Activated CD4-positive, alpha-beta T cell treated with anti-CD3 and anti-CD28 coated beads for 1 hour (primary cell): ENCODE measurements at regions not wholly inside any gene's neighbourhood (a gene's known extent, or its start where the extent isn't known, plus 50 kb on each side); places are given as distances from the start of the nearest gene placed in this dataset.

ENCODE experiments used
- DNase-seq: peaks from one replicate; pipeline ENCODE4 v3.0.0-alpha.2; 2020

DNA sequence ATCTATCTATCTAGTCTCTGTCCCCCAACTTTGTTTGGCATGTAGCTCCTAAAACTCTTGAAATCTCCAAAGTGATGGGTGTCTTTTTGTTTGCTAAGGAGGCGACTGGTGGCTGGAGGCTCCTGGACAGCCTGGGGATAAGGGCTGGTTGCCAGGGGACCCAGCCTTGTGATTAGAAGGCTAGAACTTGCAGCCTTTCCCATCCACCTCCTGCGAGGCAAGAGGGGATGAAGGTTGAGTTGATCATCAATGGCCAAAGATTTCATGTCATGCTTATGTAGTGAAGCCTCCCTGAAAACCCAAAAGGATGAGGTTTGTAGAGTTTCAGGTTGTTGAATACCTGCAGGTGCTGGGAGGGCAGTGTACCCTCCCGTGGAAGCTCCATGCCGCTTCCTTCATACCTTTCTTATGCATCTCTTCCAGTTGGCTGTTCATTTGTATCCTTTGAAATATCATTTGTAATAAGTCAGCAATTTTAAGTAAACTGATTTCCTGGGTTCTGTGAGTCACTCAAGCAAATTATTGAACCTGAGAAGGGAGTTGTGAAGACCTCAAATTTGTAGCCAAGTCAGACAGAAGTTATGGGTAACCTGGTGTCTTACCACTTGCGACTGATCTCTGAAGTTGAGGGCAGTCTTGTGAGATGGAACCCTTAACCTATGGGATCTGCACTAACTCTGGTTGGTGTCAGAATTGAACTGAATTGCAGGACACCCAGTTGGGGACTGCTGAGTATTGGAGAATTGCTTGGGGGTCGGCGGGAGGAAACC is 202.4 kb downstream of the SEC14L1 start:
- DNase-seq: peak; percentile 1

DNA sequence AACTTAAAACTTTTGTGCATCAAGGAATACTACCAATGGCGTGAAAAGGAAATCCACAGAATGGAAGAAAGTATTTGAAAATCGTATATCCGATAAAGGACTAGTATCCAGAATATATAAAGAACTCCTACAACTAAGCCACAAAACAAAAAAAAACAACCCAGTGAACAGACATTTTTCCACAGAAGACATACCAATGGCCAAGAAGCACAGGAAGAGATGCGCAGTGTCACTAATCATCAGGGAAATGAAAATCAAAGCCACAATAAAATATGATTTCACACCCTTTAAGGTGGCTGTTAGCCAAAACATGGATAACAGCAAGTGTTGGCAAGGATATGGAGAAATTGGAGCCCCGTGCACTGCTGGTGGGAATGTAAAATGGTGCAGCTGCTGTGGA is 203.3 kb downstream of the SEC14L1 start:
- no peak for DNase-seq

DNA sequence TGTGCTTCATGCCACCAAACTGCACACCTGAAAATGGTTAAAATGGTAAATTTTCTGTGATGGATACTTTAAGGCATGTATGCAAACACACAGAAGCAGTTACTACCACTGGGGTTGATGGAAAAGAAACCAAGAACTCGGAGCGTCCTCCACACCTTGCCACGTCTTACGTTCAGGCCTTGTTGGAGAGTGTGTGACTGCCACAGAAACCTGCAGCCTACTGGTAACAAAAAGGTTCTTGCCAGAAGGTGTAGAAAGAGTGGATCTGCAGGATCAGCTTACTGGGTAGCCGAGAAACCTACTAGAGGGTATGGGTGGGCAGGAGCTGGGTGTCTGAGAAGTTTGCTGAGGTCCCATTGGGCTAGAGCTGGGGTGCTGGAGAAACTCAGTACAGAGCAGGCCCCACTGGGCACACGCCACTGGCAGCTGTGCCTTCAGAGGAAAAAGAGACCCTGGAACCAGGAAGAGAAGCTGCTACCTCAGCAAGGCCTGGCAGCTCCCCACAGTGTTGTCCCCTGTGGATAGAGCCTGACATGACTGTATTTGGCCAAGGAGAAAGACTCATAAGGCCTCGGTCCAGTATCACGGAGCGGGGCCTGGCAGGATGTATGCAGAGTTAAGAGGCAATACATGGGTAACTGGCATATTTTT is 204.6 kb downstream of the SEC14L1 start:
- peak; percentile 3 for DNase-seq

DNA sequence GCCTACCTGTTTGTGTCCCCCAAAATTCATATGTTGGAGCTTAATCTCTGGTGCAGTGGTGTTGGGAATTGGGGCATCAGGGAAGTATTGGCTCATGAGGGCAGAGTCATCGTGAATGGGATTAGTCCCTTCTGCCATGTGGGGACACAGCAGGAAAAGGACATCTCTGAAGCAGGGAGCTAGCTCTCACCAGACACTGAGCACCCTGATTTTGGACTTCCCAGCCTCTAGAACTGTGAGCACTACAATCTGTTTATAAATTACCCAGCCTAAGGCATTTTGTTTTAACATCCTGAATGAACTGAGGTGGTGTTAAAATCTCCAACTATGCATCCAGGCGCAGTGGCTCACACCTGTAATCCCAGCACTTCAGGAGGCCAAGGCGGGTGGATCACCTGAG is 206.0 kb downstream of the SEC14L1 start:
- DNase-seq: no peak

DNA sequence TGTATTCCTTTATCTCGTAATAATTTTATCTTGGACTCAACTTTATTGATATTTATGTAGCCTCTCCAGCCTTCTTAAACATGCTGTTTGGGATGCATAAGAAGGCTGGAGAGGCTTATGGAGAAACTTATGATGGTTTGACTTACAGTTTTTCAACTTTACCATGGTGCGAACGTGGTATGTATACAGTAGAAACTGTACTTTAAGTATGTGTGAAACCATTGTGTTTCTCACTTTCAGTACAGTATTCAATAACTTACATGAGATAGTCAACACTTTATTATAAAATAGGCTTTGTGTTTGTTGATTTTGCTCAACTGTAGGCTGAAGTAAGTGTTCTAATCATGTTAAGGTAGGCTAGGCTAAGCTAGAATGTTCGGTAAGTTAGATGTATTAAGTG is 206.8 kb downstream of the SEC14L1 start:
- no peak for DNase-seq

DNA sequence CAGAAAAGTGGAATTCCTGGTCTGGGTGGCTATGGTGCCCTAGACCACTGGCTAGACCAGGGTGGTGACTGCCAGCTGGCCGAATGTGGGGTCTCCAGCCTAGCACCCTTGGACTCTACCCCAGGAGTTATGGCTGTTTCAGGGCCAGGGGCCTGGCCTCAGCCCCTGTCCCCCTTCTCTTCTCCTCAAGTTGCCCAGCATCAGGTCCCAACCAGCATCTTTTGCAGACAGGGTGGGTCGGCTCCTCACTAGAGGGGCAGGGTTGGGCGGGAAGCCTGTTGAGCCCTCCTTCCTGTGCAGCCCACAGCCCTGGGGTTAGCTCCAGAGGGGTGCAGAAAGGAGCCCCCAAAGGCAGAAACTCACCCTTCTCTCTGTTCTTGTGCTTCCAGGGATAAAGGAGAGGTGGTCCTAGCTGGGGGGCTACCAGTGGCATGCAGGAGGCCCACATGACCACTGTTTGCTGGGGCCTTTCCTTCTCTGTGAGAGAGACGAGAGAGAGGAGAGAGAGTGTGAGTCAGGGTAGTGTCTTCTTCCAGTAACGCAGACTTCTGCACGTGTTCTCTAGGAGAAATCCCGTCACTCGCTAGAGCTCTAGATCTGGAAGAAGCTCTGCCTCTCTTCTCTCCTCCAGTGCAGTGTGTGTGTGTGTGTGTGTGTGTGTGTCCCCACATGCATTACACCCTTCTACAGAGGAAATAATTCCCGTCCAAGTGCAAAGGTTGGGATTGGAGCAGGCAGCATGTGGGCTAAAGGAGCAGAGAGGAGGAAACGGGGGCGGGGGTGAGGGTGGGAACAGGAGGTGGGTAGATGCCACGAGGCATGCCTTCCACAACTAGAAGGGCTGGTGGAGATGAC is 209.4 kb downstream of the SEC14L1 start:
- no peak for DNase-seq

DNA sequence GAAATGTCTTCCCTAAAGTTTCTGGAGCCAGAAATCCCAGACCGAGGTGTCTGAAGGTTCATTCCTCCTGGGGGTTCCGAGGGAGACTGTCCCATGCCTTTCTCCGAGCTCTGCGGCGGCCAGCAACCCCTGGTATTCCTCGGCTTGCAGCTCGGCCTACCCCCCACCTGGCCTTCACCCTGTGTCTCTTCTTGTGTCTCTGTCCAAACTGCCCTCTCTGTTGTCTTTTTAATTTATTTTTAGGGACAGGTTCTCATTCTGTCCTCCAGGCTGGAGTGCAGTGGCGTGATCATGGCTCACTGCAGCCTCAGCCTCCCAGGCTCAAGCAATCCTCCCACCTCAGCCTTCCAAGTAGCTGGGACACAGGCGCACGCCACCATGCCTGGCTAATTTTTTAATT is 211.7 kb downstream of the SEC14L1 start:
- DNase-seq: peak; percentile 2

DNA sequence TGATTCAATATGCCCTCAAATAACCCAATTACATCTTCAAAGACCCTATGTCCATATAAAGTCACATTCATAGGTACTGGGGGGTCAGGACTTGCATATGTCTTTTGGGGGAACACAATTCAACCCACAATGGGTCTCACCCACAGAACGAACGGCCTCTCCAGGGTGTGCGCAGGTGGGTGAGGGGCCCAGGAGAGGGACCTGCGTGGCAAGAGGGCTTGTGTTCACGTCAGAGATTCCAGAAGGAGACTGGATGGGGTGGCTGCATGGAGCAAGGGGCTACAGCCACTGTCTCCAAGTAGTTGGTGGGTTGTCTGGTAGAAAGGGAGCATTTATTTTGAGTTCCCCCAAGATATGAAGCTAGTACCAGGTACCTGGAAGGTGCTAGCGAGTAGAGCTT is 212.2 kb downstream of the SEC14L1 start:
- no peak for DNase-seq

DNA sequence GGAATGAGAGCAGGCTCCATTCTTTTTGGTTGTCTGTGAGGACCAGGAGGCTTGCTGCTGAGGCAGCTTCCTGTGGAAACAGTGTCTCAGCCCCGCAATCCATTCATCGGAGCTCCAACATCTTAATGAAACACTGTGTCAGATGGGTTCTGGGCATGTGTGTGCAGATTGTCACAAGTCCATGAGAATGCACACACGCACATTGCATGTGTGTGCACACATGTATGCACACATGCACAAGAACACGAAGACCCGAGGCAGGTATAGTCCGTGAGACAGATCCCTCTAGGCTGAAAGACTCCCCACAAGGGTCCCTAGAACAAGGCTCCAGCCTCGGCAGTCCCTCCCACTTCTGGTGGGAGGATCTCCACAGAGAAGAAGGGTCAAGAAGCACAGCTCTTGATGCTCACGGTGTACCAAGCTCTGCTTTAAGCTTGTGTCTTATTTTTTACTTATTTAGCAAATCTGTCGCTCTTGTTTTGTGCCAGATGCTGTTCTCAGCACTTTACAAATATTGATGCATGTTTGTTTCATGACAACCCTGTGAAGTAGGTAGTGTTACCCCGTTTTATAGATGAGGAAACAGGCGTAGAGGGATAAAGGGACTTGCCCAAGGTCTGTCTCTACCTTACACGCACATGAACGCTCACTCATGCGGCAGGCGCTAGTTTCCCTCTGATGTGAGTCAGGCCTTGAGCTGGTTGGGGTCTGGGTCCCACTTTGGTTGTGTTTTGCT is 213.1 kb downstream of the SEC14L1 start:
- no peak for DNase-seq

DNA sequence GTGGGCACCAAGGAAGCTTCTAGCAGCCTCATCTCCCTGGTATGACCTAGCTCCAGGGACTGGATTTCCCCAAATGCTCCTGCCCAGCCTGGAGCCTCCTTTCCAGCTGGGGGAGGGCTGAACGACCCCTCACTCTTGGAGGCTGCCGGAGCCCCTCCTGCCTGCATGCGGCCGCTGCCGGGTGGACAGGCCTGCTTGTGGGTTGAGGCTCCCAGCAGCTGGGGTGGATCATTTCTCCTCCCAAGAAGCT is 213.6 kb downstream of the SEC14L1 start:
- DNase-seq: no peak

DNA sequence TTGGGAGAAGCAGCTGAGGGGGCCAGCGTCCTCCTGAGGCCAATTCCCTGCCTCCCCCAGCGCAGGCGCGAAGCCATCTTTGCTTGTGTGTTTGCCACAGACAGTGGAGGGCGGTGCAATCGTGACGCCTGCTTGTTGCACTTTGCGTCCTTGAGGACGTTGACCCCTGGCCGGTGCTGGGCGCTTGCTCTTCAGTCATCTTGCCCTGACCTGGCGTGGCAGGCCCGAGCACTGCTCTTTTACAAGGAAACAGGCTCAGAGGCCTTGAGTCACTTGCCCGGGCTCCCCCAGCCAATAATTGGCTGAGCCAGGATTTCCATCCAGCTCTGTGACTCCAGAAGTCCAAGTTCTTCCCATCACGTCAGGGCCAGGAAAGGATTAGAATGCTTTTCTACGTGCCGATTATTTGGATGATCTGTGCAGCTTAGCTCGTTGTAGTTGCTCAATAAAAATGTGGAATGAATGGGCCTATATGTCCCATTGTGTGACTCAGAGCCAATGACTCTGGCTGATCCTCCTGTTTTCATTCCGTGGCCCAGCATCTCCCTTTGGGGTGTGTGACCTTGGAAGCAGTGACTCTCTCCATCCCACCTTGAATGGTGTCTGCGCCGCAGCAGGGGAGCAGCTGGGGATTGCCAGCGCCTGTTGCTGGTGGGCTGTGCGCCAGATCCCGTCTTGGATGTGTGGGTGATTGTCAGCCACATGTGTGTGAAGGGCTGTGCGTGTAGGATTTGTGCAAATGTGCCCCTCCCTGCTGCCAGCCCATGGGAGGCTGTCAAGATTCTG is 214.1 kb downstream of the SEC14L1 start:
- no peak for DNase-seq

DNA sequence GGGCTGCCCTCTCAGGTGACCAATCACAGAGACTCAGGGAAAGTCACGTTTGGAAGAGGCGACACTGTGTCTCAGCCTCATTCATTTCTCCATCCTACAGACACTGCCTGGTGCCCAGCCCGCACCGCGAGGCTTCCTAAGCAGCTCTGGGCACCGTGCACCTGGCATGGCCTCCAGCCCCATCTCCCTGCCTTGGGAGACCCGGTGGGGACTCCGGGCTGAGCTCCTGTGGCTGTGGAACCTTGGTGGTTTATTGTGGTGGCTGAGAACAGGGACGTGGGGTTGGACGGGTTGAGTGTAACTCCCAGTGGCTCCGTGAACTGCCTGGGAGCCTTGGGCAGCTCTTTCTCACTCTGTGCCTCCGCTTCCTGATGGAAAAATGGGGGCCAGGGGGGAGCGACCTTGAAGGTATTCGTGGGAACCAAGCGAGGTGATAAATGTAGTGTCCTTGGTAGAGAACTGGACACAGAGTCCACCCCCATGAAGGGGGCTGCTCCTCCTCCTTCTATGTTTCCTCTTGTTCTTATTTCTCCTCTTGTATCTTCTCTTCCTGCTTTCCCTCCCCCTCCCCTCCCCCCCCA is 215.4 kb downstream of the SEC14L1 start:
- DNase-seq: peak; percentile 6

DNA sequence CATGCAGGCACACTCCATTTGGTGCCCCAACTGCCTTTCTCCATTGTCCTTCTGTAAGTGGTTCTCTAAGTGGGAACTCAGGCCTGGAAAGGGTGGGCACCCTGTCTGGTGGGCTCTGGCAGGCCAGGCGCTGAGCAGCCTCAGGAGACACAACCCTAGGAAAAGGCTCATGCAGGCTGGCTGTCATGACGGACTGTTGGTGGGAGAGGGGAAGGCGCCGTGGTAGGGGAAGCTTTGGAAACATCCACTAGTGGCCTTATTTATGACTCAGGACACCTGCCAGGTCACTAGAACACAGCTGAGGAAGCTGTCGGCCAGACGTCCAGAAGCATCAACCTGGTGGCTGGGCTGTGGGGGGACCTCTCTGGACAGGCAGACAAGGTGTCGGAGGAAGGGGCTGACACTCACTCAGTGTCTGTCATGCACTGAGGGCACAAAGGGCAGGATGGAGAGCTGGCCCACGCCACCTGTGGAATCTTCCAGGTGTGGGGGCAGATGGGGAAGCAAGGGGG is 216.0 kb downstream of the SEC14L1 start:
- peak; percentile 6 for DNase-seq

DNA sequence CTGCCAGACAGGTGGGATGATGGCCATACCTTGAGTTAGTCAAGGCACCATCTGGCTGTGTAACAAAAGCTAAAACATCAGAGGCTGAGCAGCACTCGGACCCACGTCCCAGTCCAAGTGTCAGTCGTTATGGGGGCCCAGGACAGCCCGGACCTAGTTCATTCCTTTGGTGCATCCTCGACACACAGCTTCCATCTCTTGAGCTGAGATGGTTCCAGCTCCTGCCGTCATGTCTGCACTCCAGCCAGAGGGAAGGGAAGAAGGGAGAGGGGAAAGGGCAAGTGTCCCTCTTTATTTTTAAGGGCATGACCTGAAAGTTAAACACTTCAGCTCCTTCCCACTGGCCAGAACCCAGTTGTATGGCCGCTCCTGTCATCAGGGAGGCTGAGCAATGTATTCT is 218.0 kb downstream of the SEC14L1 start:
- DNase-seq: no peak

DNA sequence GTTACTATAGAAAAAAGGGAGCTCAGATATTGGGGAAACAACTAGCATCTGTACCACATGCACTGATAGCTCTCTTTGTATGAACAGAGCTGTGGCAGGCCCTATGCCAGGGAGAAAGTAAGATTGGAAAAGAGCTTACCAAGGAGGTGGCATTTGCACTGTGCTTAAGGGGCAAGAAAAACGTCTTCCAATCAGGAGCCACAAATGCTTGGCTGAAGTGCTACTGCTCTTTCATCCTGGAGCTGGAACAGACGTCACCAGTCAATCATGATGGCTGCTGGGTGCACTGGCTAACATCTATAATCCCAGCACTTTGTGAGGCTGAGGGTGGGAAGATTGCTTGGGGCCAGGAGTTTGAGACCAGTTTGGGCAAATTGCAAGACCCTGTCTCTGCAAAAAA is 218.5 kb downstream of the SEC14L1 start:
- DNase-seq: no peak

DNA sequence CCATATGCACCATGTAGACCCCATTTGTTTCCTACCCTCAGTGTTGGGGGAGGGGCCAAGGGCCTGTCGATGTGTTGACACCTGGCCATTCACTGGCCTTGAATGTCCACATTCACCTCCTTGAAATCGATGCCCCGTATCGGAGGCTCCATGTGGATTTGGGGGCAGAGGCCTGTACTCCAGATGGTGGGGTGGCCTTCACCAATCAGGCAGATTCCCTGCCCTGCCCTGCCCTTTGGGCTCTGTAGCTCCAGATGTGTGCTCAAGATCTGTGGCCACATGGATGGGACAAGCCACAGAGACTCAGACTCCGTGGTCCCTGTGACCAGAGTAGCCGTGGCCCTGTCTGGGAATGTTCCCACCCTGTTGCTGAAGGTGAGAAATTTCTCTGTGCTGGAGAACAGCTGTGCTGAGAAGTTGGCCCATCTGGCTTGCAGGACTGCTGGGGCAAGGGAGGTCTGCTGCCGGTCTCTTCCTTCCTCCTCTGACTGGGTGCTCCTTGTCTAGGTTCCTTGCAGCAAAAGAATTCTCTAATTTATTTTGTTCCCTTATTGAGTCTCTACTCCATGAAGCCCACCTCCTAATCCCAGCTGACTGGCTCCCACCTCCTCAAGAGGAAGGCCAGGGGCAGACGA is 221.3 kb downstream of the SEC14L1 start:
- DNase-seq: no peak

DNA sequence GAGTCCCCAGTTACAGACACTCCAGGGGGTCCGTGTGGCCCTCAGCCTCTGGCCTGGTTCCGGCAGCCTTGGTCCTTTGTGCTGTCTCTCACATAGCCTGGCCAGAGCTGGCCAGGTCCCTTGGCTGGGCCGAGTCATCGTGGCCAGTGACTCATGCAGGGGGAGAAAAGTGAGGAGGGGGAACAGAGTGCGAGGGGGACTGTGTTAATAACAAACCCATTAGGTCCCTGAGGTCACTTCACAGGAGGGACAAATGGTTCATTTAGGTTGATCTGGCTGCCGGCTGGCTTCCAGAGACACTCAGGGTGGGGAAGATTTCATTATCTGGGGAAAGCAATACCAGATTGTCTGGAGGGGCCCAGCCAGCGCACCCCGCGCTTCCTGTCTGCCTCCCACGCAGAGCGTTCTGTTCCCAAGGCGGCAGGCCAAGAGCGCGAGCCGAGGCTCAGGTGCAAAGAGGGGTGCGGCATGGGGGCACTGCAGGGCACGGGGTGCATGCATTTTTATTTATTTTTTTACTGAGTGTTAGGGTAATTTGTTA is 223.1 kb downstream of the SEC14L1 start:
- no peak for DNase-seq

DNA sequence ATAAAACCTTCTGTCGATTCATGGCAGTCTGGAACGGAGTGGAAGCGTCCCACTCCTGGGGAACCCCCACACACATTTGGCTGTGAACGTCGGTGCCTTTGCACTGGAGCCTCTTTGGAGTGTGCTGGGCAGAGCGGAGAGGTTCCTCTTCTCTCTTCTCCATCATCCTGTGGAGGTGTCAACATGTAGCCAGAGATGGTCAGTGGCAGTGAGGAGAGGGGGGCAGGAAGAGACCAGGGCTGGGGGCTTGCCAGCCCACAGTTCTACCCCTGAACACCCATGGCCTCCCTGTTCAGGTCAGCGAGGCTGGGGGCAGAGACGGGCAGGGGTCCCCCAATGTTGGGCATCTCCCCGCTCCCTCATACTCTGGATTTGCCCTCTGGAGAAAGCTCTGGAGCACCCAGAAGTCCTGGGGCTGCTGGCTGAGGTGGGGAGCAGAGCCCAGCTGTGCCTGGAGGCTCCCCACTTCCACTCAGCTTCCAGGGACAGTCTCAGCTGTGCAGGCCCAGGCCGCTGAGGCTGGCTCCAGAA is 223.7 kb downstream of the SEC14L1 start:
- DNase-seq: no peak

DNA sequence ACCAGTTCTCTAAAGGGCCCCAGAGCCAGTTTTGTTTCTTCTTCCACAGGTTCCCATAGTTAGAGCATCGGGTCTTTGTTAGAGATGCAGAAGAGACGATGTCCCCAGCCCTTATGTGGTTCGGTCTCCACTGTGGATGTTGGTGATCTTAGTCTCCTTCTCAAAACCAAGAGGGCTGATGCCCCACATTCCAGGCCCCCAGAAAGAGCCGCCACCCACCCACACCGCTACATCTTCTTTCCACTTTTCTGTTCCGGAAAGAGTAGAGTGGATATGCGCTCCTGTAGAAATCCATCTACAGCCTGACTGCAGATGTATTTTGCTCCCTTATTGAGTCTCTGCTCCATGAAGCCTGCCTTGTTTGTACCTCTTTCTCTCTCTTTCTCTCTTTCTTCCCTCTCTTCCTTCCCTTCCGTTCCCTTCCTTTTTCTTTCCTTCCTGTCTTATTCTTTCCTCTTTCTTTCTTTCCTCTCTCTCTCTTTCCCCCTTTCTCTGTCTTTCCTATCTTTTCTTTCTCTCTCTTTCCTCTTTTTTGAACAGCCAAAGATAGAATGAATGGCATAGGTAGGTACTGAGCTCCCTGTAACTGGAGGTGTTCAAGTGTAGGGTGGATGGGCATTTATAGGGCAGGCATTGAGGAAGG is 224.3 kb downstream of the SEC14L1 start:
- no peak for DNase-seq

DNA sequence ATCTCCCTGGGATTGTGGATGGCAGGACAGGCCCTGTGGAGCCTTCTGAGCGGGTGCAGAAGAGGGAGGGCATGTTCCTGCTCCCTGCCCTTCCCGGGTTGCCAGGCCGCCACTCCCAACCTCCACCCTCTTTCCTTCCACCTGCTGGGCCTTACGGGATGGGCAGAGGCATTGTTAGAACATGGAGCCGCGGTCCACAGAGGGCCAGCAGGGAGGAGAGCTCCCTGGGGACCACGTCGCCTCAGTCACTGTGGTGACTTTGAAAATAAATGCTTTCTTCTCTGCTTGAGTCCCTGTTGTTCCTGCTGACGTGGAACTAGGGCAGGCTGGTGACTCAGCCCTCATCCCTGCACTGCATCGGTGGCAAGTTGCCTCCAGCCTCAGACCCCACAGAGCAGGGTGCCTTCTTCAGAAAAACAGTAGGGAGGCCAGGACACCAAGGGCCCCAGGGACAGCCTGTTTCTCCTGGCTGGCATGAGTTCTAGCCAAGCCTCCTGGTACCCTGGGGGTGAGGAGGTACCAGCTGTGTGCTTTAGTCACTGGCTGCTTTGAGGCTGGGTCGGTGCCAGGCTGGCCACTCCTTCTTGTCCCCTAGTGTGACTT is 224.9 kb downstream of the SEC14L1 start:
- no peak for DNase-seq
